ENCODE measurements at regions not wholly inside any gene's neighbourhood (a gene's known extent, or its start where the extent isn't known, plus 50 kb on each side); places are given as distances from the start of the nearest gene placed in this dataset.
"Not testable (repeated sequence)": the region's sequence is repeated elsewhere in the genome, so short reads cannot be mapped to it uniquely, and the experiment has no call there.

GRCh38 chr3:198147993-198148392 is 188.0 kb downstream of the LMLN start:
- not testable (repeated sequence) for DNase-seq

GRCh38 chr3:198149904-198150303 is 189.9 kb downstream of the LMLN start:
- DNase-seq = not testable (repeated sequence)

- not testable (repeated sequence) for DNase-seq
Measured at GRCh38 chr3:198151867-198152266, 191.8 kb downstream of the LMLN start.

- not testable (repeated sequence) for DNase-seq
Measured at GRCh38 chr3:198155771-198156170, 195.8 kb downstream of the LMLN start.

- DNase-seq = not testable (repeated sequence)
Measured at GRCh38 chr3:198157231-198157868, 197.3 kb downstream of the LMLN start.

- DNase-seq = not testable (repeated sequence)
Measured at GRCh38 chr3:198158007-198158406, 198.0 kb downstream of the LMLN start.

GRCh38 chr3:198167339-198168039 is 207.5 kb downstream of the LMLN start:
- peak; percentile 70 for DNase-seq

GRCh38 chr3:198170781-198171180 is 210.8 kb downstream of the LMLN start:
- not testable (repeated sequence) for DNase-seq

- DNase-seq = not testable (repeated sequence)
Measured at GRCh38 chr3:198173080-198173479, 213.1 kb downstream of the LMLN start.

- not testable (repeated sequence) for DNase-seq
Measured at GRCh38 chr3:198173929-198174574, 214.0 kb downstream of the LMLN start.

Measured in activated CD4-positive, alpha-beta T cell treated with anti-CD3 and anti-CD28 coated beads, Interleukin-10, Interleukin-2, amounts not matched to agents 100 ng/mL and 50 ng/mL, durations not matched to agents 16 hours and 8 hours (primary cell).